ENCODE measurements at regions not wholly inside any gene's neighbourhood (a gene's known extent, or its start where the extent isn't known, plus 50 kb on each side); places are given as distances from the start of the nearest gene placed in this dataset.

GRCh38 chr9:115781070-115781736 is 372.4 kb upstream of the PAPPA start:
- no peak for TF ChIP-seq CTCF (IDR thresholded peaks at IDR 0.05; ENCODE audit: borderline replicate concordance, insufficient read depth, low read depth, low read length)
- H3K4me3 ChIP-seq (ENCODE audit: low read depth, low read length): no peak overlapping the region

GRCh38 chr9:115786321-115786720 is 367.3 kb upstream of the PAPPA start:
- no peak for TF ChIP-seq CTCF (IDR thresholded peaks at IDR 0.05; ENCODE audit: borderline replicate concordance, insufficient read depth, low read depth, low read length)

GRCh38 chr9:115790520-115790919 is 363.1 kb upstream of the PAPPA start:
- H3K4me3 ChIP-seq (ENCODE audit: low read depth, low read length): no peak overlapping the region
- TF ChIP-seq CTCF (IDR thresholded peaks at IDR 0.05; ENCODE audit: borderline replicate concordance, insufficient read depth, low read depth, low read length): no peak

More at GRCh38 chr9:115786321-115786720, 367.3 kb upstream of the PAPPA start:
- no peak overlapping the region for H3K4me3 ChIP-seq (ENCODE audit: low read depth, low read length)

GRCh38 chr9:115794921-115795475 is 358.6 kb upstream of the PAPPA start:
- no peak overlapping the region for H3K4me3 ChIP-seq (ENCODE audit: low read depth, low read length)

GRCh38 chr9:115799734-115800133 is 353.9 kb upstream of the PAPPA start:
- H3K4me3 ChIP-seq (ENCODE audit: low read depth, low read length): no peak overlapping the region
- TF ChIP-seq CTCF (IDR thresholded peaks at IDR 0.05; ENCODE audit: borderline replicate concordance, insufficient read depth, low read depth, low read length): no peak

More at GRCh38 chr9:115794921-115795475, 358.6 kb upstream of the PAPPA start:
- TF ChIP-seq CTCF (IDR thresholded peaks at IDR 0.05; ENCODE audit: borderline replicate concordance, insufficient read depth, low read depth, low read length): no peak

- no peak overlapping the region for H3K4me3 ChIP-seq (ENCODE audit: low read depth, low read length)
- no peak for TF ChIP-seq CTCF (IDR thresholded peaks at IDR 0.05; ENCODE audit: borderline replicate concordance, insufficient read depth, low read depth, low read length)
Observed at GRCh38 chr9:115804206-115804605, 349.4 kb upstream of the PAPPA start.

GRCh38 chr9:115808108-115808507 is 345.5 kb upstream of the PAPPA start:
- no peak for TF ChIP-seq CTCF (IDR thresholded peaks at IDR 0.05; ENCODE audit: borderline replicate concordance, insufficient read depth, low read depth, low read length)
- H3K4me3 ChIP-seq (ENCODE audit: low read depth, low read length): no peak overlapping the region
